OCI-LY1 (cell line): ENCODE measurements at regions not wholly inside any gene's neighbourhood (a gene's known extent, or its start where the extent isn't known, plus 50 kb on each side); places are given as distances from the start of the nearest gene placed in this dataset.

ENCODE experiments used
- H2AFZ ChIP-seq: fragments of 200-600 bp; sonication (generic), shearing (Covaris generic); 2 replicates; pipeline ENCODE4 v1.6.0; 2014; ENCODE audit warnings: antibody characterized with exemption, mild to moderate bottlenecking, low read length
- H3F3A ChIP-seq: fragments of 200-600 bp; sonication (generic), shearing (Covaris generic); 2 replicates; pipeline ENCODE4 v1.6.0; 2014; ENCODE audit warnings: mild to moderate bottlenecking, antibody characterized with exemption, low read length, moderate library complexity; ENCODE audit not compliant: insufficient read depth
- H3K27ac ChIP-seq: fragments of 200-600 bp; sonication (generic); 2 replicates; pipeline ENCODE4 v1.5.1; 2014; ENCODE audit warnings: low read length, mixed run types, mild to moderate bottlenecking, low read depth; ENCODE audit not compliant: poor library complexity, severe bottlenecking
- H3K27me3 ChIP-seq: fragments of 200-600 bp; sonication (generic); 2 replicates; pipeline ENCODE4 v1.6.0; 2014; ENCODE audit warnings: antibody characterized with exemption, mild to moderate bottlenecking, low read length, moderate library complexity; ENCODE audit not compliant: insufficient read depth
- H3K36me3 ChIP-seq: fragments of 200-600 bp; sonication (generic); 2 replicates; pipeline ENCODE4 v1.6.1; 2014; ENCODE audit warnings: mild to moderate bottlenecking, antibody characterized with exemption, low read length, moderate library complexity, mixed read lengths; ENCODE audit not compliant: insufficient read depth
- H3K4me1 ChIP-seq: fragments of 200-600 bp; sonication (generic); 2 replicates; pipeline ENCODE4 v1.5.1; 2014; ENCODE audit warnings: mild to moderate bottlenecking, low read length, moderate library complexity; ENCODE audit not compliant: insufficient read depth, severe bottlenecking
- H3K4me2 ChIP-seq: fragments of 200-600 bp; sonication (generic), shearing (Covaris generic); 2 replicates; pipeline ENCODE4 v1.6.1; 2014; ENCODE audit warnings: low read length
- H3K4me3 ChIP-seq: fragments of 200-600 bp; sonication (generic); 2 replicates; pipeline ENCODE4 v1.5.1; 2014; ENCODE audit warnings: low read length, low read depth, mild to moderate bottlenecking, mixed read lengths; ENCODE audit not compliant: poor library complexity, severe bottlenecking
- H3K79me2 ChIP-seq: fragments of 200-600 bp; shearing (Covaris generic); 2 replicates; pipeline ENCODE4 v1.6.1; 2016; ENCODE audit warnings: mixed run types, low read length, mixed read lengths; ENCODE audit not compliant: insufficient read depth
- H3K9ac ChIP-seq: fragments of 200-600 bp; sonication (generic), shearing (Covaris generic); 2 replicates; pipeline ENCODE4 v1.6.1; 2014; ENCODE audit warnings: mild to moderate bottlenecking, low read length, mixed read lengths
- H3K9me2 ChIP-seq: fragments of 200-600 bp; sonication (generic), shearing (Covaris generic); 2 replicates; pipeline ENCODE4 v1.6.1; 2014; ENCODE audit warnings: low read depth, mild to moderate bottlenecking, low read length, mixed read lengths
- H3K9me3 ChIP-seq: fragments of 200-600 bp; shearing (Covaris generic); 2 replicates; pipeline ENCODE4 v1.6.1; 2014; ENCODE audit warnings: low read length, mixed read lengths
- H4K20me1 ChIP-seq: fragments of 200-600 bp; sonication (generic), shearing (Covaris generic); 2 replicates; pipeline ENCODE4 v1.6.0; 2016; ENCODE audit warnings: mild to moderate bottlenecking, low read length; ENCODE audit not compliant: insufficient read depth
- EZH2 ChIP-seq: fragments of 200-600 bp; sonication (generic), shearing (Covaris generic); IDR thresholded peaks from 2 replicates; pipeline ENCODE4 v1.8.0; 2017; ENCODE audit warnings: borderline replicate concordance, mixed run types, mild to moderate bottlenecking, antibody characterized with exemption, low read length, moderate library complexity, mixed read lengths
- TF ChIP-seq, protein P1 (sequence below): fragments of 200-600 bp; sonication (generic), shearing (Covaris generic); IDR thresholded peaks from 2 replicates; pipeline ENCODE4 v1.5.1; 2017; ENCODE audit warnings: mild to moderate bottlenecking, antibody characterized with exemption, low read length, moderate library complexity, mixed read lengths

DNA sequence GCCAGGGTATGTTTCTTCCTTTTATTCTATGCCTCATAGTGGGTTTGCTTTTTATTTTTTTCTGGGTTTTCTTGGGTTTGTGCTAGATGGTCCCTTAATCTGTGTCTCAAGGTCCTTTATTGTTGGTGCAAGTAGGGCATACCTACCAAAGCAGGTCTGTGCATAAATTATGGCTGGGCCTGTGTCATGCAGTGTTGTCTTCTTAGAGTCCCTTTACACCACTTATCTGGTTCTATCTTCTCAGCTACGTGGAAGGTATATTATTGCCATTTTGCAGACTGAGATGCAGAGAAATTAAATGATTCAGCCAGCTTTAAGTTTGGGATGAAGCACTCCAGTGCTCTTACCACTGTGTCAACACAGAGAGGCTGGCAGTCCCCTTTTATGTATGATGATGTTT is 293.5 kb upstream of the SOX2 start:
- H3K36me3 ChIP-seq = no peaks in the 10 kb centered on the region
- peaks cover 98% of the 10 kb centered on the region for H3K4me1 ChIP-seq

DNA sequence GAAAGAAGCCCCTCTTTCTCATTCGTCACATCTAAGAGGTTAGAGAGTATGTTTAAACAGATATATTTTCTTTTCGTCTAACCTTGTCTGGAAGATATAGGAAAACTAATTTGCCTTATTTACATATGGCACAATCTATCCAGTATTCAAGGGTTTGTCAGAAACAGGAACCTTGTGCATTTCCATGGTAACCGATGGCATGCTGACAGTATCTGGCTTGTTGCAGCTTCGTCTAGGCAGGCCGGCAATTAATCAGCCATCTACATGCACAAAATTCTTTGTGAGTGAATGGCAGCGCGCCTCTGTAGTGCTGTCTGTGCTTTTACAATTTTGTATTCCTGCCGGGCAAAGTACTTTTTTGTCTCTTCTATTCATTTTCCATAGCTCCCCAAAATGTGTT is 294.0 kb upstream of the SOX2 start:
- no peaks in the 10 kb centered on the region for H3K9me3 ChIP-seq
- H3F3A ChIP-seq = no peaks in the 10 kb centered on the region
- TF ChIP-seq, protein P1, sequence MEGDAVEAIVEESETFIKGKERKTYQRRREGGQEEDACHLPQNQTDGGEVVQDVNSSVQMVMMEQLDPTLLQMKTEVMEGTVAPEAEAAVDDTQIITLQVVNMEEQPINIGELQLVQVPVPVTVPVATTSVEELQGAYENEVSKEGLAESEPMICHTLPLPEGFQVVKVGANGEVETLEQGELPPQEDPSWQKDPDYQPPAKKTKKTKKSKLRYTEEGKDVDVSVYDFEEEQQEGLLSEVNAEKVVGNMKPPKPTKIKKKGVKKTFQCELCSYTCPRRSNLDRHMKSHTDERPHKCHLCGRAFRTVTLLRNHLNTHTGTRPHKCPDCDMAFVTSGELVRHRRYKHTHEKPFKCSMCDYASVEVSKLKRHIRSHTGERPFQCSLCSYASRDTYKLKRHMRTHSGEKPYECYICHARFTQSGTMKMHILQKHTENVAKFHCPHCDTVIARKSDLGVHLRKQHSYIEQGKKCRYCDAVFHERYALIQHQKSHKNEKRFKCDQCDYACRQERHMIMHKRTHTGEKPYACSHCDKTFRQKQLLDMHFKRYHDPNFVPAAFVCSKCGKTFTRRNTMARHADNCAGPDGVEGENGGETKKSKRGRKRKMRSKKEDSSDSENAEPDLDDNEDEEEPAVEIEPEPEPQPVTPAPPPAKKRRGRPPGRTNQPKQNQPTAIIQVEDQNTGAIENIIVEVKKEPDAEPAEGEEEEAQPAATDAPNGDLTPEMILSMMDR = no peak
- TF ChIP-seq EZH2 = no peak
- no peaks in the 10 kb centered on the region for H4K20me1 ChIP-seq
- no peaks in the 10 kb centered on the region for H3K79me2 ChIP-seq
- H3K36me3 ChIP-seq = no peaks in the 10 kb centered on the region
- peaks cover 98% of the 10 kb centered on the region for H3K4me1 ChIP-seq
- peak overlapping the region; percentile 93 for H3K27ac ChIP-seq
- no peaks in the 10 kb centered on the region for H3K27me3 ChIP-seq
- peak overlapping the region; percentile 42 for H3K9ac ChIP-seq
- no peaks in the 10 kb centered on the region for H3K9me2 ChIP-seq
- H3K4me3 ChIP-seq = peak overlapping the region; percentile 45
- 0 out of 2 replicates have a peak overlapping the region, but pooled peaks have one; percentile 0 for H2AFZ ChIP-seq
- H3K4me2 ChIP-seq = peak overlapping the region; percentile 58

More for the DNA sequence above, 293.5 kb upstream of the SOX2 start:
- Histone ChIP-seq H2AFZ (no peak overlapping the region; the same call in 1 of the 2 replicates), H3K27me3 (no peaks in the 10 kb centered on the region), H3K9me3 (no peaks in the 10 kb centered on the region), H3K4me2 (peak overlapping the region; percentile 58), H3K9me2 (no peaks in the 10 kb centered on the region), H3K4me3 (peak overlapping the region; percentile 45), H3K27ac (peak overlapping the region; percentile 93), H3K79me2 (no peaks in the 10 kb centered on the region), H3K9ac (peak overlapping the region; percentile 42; the same call in 1 of the 2 replicates), H3F3A (no peaks in the 10 kb centered on the region), H4K20me1 (no peaks in the 10 kb centered on the region)
- TF ChIP-seq, protein P1 = no peak
- no peak for TF ChIP-seq EZH2

DNA sequence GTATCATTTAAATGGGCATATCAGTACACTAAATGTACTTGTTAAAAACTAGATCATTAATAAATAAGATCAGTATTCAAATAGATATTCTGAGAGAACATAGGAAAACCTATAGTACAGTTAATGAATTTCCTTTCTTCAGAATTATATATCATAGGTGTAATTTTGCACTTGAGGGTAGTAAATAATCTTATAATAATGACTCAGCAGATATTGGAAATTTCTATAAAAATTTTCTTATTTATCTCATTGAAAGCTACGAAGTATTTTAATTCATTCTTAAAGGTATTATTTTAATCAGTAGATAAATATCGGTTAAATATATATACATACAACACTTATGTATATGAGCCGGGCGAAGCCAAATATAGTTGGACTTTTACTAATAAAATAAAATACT is 300.9 kb upstream of the SOX2 start:
- Histone ChIP-seq H3K79me2 (no peaks in the 10 kb centered on the region), H3K4me2 (no peak overlapping the region), H3K36me3 (no peaks in the 10 kb centered on the region), H2AFZ (peak overlapping the region; percentile 27; the same call in 1 of the 2 replicates), H3K9me3 (no peaks in the 10 kb centered on the region), H3K27ac (peak overlapping the region; percentile 34), H3F3A (no peaks in the 10 kb centered on the region), H3K4me3 (no peak overlapping the region), H3K27me3 (no peaks in the 10 kb centered on the region), H3K9me2 (no peaks in the 10 kb centered on the region), H3K9ac (no peak overlapping the region), H3K4me1 (peaks cover 75% of the 10 kb centered on the region), H4K20me1 (no peaks in the 10 kb centered on the region)
- TF ChIP-seq EZH2 = no peak
- TF ChIP-seq, protein P1 = no peak
